NCI-H2171 (cell line): ENCODE measurements at regions not wholly inside any gene's neighbourhood (a gene's known extent, or its start where the extent isn't known, plus 50 kb on each side); places are given as distances from the start of the nearest gene placed in this dataset.

Source experiments
- DNase-seq: peaks from one replicate; lab custom pipeline; 2025; lab: John Stamatoyannopoulos, UW

GRCh38 chr7:17176371-17177032 lies 122.0 kb upstream of the AHR start:
- no peak for DNase-seq

- DNase-seq = no peak
Measured at GRCh38 chr7:17178545-17178944, 119.9 kb upstream of the AHR start.

- no peak for DNase-seq
Measured at GRCh38 chr7:17181482-17181881, 117.0 kb upstream of the AHR start.

GRCh38 chr7:17183630-17184328 lies 114.7 kb upstream of the AHR start:
- DNase-seq = no peak

- no peak for DNase-seq
Measured at GRCh38 chr7:17184805-17185689, 113.4 kb upstream of the AHR start.

GRCh38 chr7:17185690-17186070 lies 112.8 kb upstream of the AHR start:
- DNase-seq = no peak

GRCh38 chr7:17186745-17187530 lies 111.5 kb upstream of the AHR start:
- no peak for DNase-seq

- no peak for DNase-seq
Measured at GRCh38 chr7:17194656-17195055, 103.8 kb upstream of the AHR start.

GRCh38 chr7:17195576-17195975 lies 102.9 kb upstream of the AHR start:
- DNase-seq = no peak

- no peak for DNase-seq
Measured at GRCh38 chr7:17205910-17206309, 92.5 kb upstream of the AHR start.

- no peak for DNase-seq
Measured at GRCh38 chr7:17206349-17206905, 92.0 kb upstream of the AHR start.

- DNase-seq = no peak
Measured at GRCh38 chr7:17207220-17207619, 91.2 kb upstream of the AHR start.

- DNase-seq = no peak
Measured at GRCh38 chr7:17209101-17209500, 89.4 kb upstream of the AHR start.

- DNase-seq = no peak
Measured at GRCh38 chr7:17211307-17211836, 87.1 kb upstream of the AHR start.

GRCh38 chr7:17212188-17212587 lies 86.3 kb upstream of the AHR start:
- DNase-seq = no peak

- no peak for DNase-seq
Measured at GRCh38 chr7:17227766-17228490, 70.5 kb upstream of the AHR start.

- DNase-seq = no peak
Measured at GRCh38 chr7:17229228-17229627, 69.2 kb upstream of the AHR start.

- no peak for DNase-seq
Measured at GRCh38 chr7:17230099-17230807, 68.2 kb upstream of the AHR start.

- no peak for DNase-seq
Measured at GRCh38 chr7:17233603-17234002, 64.8 kb upstream of the AHR start.

- DNase-seq = no peak
Measured at GRCh38 chr7:17234030-17234397, 64.4 kb upstream of the AHR start.
